Caco-2 (cell line): ENCODE measurements at regions not wholly inside any gene's neighbourhood (a gene's known extent, or its start where the extent isn't known, plus 50 kb on each side); places are given as distances from the start of the nearest gene placed in this dataset.
A peak's percentile ranks its signal among the peaks of the same experiment; 100 is the strongest.

ENCODE experiments used
- BruUV-seq: library from RNA; stranded (reverse); fragments of 400-500 nt; replicated peaks from 2 replicates; lab custom pipeline; 2021; lab: Mats Ljungman, UMichigan
- CTCF ChIA-PET: fragments of 300-600 bp; sonication (Branson Sonifier 250); formaldehyde crosslinking; loops from one replicate; lab custom pipeline; 2022; ENCODE audit warnings: antibody characterized with exemption; lab: Charles Lee
- POLR2A ChIA-PET: fragments of 300-600 bp; sonication (Branson Sonifier 250); formaldehyde crosslinking; loops from one replicate; lab custom pipeline; 2022; ENCODE audit warnings: antibody characterized with exemption; lab: Charles Lee
- DNase-seq, 2 experiments: peaks; one replicate each; pipeline versions ENCODE4 v3.0.0 to v3.0.0-alpha.2; 2020 to 2022
- H3K27me3 ChIP-seq: replicated peaks from 2 replicates; pipeline ENCODE4 v1.6.0; 2011; ENCODE audit warnings: low read length; ENCODE audit not compliant: control insufficient read depth, insufficient read depth
- H3K36me3 ChIP-seq: 2 replicates; pipeline ENCODE4 v1.5.1; 2011; ENCODE audit warnings: low read length; ENCODE audit not compliant: control insufficient read depth, insufficient read depth
- H3K4me1 ChIP-seq: fragments of 250-450 bp; sonication (Bioruptor Pico); 2 replicates; pipeline ENCODE4 v1.5.1; 2020; ENCODE audit warnings: mild to moderate bottlenecking
- H3K4me3 ChIP-seq: 2 replicates; pipeline ENCODE4 v1.5.1; 2011; ENCODE audit warnings: low read depth, mild to moderate bottlenecking, control low read depth, low read length
- H3K9me3 ChIP-seq: fragments of 250-450 bp; sonication (Bioruptor Pico); 2 replicates; pipeline ENCODE4 v1.5.1; 2020; ENCODE audit warnings: mild to moderate bottlenecking, moderate library complexity
- H3K27ac Mint-ChIP-seq: one replicate; pipeline ENCODE4 v1.8.0; 2022; ENCODE audit warnings: mixed read lengths; ENCODE audit not compliant: unreplicated experiment
- H3K27me3 Mint-ChIP-seq: one replicate; pipeline ENCODE4 v1.8.0; 2022; ENCODE audit warnings: mixed read lengths; ENCODE audit not compliant: insufficient read depth, unreplicated experiment
- H3K36me3 Mint-ChIP-seq: one replicate; pipeline ENCODE4 v1.8.0; 2022; ENCODE audit warnings: mild to moderate bottlenecking, mixed read lengths; ENCODE audit not compliant: insufficient read depth, unreplicated experiment
- H3K4me1 Mint-ChIP-seq: one replicate; pipeline ENCODE4 v1.8.0; 2022; ENCODE audit warnings: low read depth, mixed read lengths; ENCODE audit not compliant: unreplicated experiment
- H3K4me3 Mint-ChIP-seq: one replicate; pipeline ENCODE4 v1.8.0; 2022; ENCODE audit warnings: mild to moderate bottlenecking, moderate library complexity, mixed read lengths; ENCODE audit not compliant: unreplicated experiment
- H3K9me3 Mint-ChIP-seq: one replicate; pipeline ENCODE4 v1.8.0; 2022; ENCODE audit warnings: mixed read lengths; ENCODE audit not compliant: unreplicated experiment
- intact Hi-C: fragments of 100-400 bp; cut with micrococcal nuclease; formaldehyde crosslinking; loops from one replicate; pipeline ENCODE4 v1.10.0; 2022; ENCODE audit not compliant: unreplicated experiment
- TF ChIP-seq, protein P1 (sequence below), 2 experiments: fragments of 200-600 bp in 1 of 2; IDR thresholded peaks; 1 replicate in 1 of 2; 2 replicates in 1 of 2; pipeline versions ENCODE4 v1.5.1 to v1.8.0; 2011 to 2022; ENCODE audit warnings: antibody characterized with exemption in 1 of 2, control low read depth in 1 of 2, inconsistent platforms in 1 of 2, low read depth in 1 of 2, low read length in 1 of 2, mild to moderate bottlenecking in 1 of 2, moderate library complexity in 1 of 2; ENCODE audit not compliant: insufficient read depth in 1 of 2, severe bottlenecking in 1 of 2, unreplicated experiment in 1 of 2

GRCh38 chr2:185245806-185246205, 492.8 kb upstream of the FSIP2 start:
- CTCF ChIA-PET, result no interaction called here
- TF ChIP-seq, protein P1, sequence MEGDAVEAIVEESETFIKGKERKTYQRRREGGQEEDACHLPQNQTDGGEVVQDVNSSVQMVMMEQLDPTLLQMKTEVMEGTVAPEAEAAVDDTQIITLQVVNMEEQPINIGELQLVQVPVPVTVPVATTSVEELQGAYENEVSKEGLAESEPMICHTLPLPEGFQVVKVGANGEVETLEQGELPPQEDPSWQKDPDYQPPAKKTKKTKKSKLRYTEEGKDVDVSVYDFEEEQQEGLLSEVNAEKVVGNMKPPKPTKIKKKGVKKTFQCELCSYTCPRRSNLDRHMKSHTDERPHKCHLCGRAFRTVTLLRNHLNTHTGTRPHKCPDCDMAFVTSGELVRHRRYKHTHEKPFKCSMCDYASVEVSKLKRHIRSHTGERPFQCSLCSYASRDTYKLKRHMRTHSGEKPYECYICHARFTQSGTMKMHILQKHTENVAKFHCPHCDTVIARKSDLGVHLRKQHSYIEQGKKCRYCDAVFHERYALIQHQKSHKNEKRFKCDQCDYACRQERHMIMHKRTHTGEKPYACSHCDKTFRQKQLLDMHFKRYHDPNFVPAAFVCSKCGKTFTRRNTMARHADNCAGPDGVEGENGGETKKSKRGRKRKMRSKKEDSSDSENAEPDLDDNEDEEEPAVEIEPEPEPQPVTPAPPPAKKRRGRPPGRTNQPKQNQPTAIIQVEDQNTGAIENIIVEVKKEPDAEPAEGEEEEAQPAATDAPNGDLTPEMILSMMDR (IDR thresholded peaks at IDR 0.05; ENCODE audit: insufficient read depth in 1 of 2, low read depth in 1 of 2, low read length in 1 of 2, severe bottlenecking in 1 of 2, unreplicated experiment in 1 of 2), result no peak
- Mint-ChIP-seq H3K4me3 (no peak overlapping the region), H3K4me1 (no peaks in the 10 kb centered on the region), H3K36me3 (no peaks in the 10 kb centered on the region), H3K9me3 (no peaks in the 10 kb centered on the region), H3K27me3 (no peaks in the 10 kb centered on the region), H3K27ac (no peak overlapping the region)
- no TSS peak for BruUV-seq
- H3K4me3 ChIP-seq, result no peak overlapping the region
- H3K36me3 ChIP-seq, result no peaks in the 10 kb centered on the region
- intact Hi-C loops, result no loop called here
- H3K27me3 ChIP-seq, result no peaks in the 10 kb centered on the region
- no peaks in the 10 kb centered on the region for H3K9me3 ChIP-seq
- H3K4me1 ChIP-seq, result peaks cover 8% of the 10 kb centered on the region; the same call in 1 of the 2 replicates
- POLR2A ChIA-PET, result no interaction called here
- DNase-seq, result no peak

DNA sequence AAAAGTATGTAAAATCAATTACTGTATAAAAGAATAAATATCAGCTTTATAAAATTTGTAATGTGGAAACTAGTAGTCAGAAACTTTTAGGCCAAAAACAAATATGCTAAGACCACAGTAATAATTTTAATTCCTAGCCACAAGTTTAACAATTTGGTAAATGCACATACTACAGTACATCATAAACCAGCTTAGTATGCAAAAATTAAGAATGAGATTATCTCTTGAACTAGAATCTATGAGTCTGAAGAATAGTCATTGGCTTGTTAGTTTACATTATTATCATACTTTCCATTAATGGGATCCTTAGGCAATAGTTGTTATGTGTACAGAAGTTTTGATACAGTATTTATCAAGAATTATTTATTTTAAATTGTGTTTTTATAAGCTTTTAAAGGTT, 491.9 kb upstream of the FSIP2 start:
- Mint-ChIP-seq H3K36me3 (no peaks in the 10 kb centered on the region), H3K4me3 (no peak overlapping the region), H3K9me3 (no peaks in the 10 kb centered on the region), H3K27me3 (no peaks in the 10 kb centered on the region), H3K4me1 (no peaks in the 10 kb centered on the region), H3K27ac (no peak overlapping the region)
- ChIA-PET POLR2A (interaction anchor here (0.6 kb wide), 1 partner anchor 1180 kb away, joined by 3 read pairs; no protein-coding TSS in a partner anchor), CTCF (no interaction called here)
- no peak for DNase-seq
- no peak overlapping the region for H3K4me3 ChIP-seq
- intact Hi-C loops, result no loop called here
- H3K36me3 ChIP-seq, result no peaks in the 10 kb centered on the region
- BruUV-seq, result no TSS peak
- no peaks in the 10 kb centered on the region for H3K27me3 ChIP-seq
- H3K9me3 ChIP-seq, result no peaks in the 10 kb centered on the region
- peaks cover 8% of the 10 kb centered on the region; the same call in 1 of the 2 replicates for H3K4me1 ChIP-seq
- TF ChIP-seq, protein P1 (IDR thresholded peaks at IDR 0.05; ENCODE audit: insufficient read depth in 1 of 2, low read depth in 1 of 2, low read length in 1 of 2, severe bottlenecking in 1 of 2, unreplicated experiment in 1 of 2), result no peak

DNA sequence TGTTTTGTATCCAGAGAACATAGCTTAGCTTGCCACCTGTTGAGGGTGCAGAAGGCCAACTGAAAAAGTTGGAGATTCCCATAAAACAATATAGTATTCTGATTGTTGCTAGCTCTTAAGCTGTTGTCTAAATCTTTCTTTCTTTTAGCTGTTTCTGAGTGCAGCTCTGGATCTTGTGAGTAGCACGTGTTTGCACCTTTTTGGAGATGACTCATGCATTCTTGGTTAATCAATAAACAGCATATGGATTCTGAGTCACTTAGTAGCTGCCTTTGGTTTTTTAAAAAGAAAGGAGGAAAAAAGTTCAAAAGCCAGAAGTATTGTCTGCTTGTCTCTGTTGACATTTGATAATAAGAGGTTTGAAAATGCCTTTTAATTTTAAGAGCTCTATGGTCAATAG, 483.0 kb upstream of the FSIP2 start:
- DNase-seq, result peak in 1 of 2 experiments; percentile 32
- Histone ChIP-seq H3K36me3 (no peaks in the 10 kb centered on the region), H3K27me3 (no peaks in the 10 kb centered on the region), H3K4me3 (no peak overlapping the region), H3K4me1 (peaks cover 19% of the 10 kb centered on the region), H3K9me3 (no peaks in the 10 kb centered on the region)
- ChIA-PET POLR2A (no interaction called here), CTCF (interaction anchor here (0.7 kb wide), 1 partner anchor 34 kb away, joined by 3 read pairs; no protein-coding TSS in a partner anchor)
- no peaks in the 10 kb centered on the region for H3K27me3 Mint-ChIP-seq
- TF ChIP-seq, protein P1 (IDR thresholded peaks at IDR 0.05; ENCODE audit: insufficient read depth in 1 of 2, low read depth in 1 of 2, low read length in 1 of 2, severe bottlenecking in 1 of 2, unreplicated experiment in 1 of 2), result no peak
- no peak overlapping the region for H3K4me3 Mint-ChIP-seq
- peaks cover 24% of the 10 kb centered on the region for H3K4me1 Mint-ChIP-seq
- intact Hi-C loops, result no loop called here
- peak overlapping the region; percentile 68 for H3K27ac Mint-ChIP-seq
- peaks cover 10% of the 10 kb centered on the region for H3K9me3 Mint-ChIP-seq
- BruUV-seq, result no TSS peak
- H3K36me3 Mint-ChIP-seq, result no peaks in the 10 kb centered on the region
